HS-27A (cell line): ENCODE measurements at regions not wholly inside any gene's neighbourhood (a gene's known extent, or its start where the extent isn't known, plus 50 kb on each side); places are given as distances from the start of the nearest gene placed in this dataset.
"Not testable (repeated sequence)": the region's sequence is repeated elsewhere in the genome, so short reads cannot be mapped to it uniquely, and the experiment has no call there.

ENCODE experiments used
- DNase-seq: peaks from one replicate; pipeline ENCODE4 v3.0.0-alpha.2; 2012; ENCODE audit warnings: low read depth, missing footprints

DNA sequence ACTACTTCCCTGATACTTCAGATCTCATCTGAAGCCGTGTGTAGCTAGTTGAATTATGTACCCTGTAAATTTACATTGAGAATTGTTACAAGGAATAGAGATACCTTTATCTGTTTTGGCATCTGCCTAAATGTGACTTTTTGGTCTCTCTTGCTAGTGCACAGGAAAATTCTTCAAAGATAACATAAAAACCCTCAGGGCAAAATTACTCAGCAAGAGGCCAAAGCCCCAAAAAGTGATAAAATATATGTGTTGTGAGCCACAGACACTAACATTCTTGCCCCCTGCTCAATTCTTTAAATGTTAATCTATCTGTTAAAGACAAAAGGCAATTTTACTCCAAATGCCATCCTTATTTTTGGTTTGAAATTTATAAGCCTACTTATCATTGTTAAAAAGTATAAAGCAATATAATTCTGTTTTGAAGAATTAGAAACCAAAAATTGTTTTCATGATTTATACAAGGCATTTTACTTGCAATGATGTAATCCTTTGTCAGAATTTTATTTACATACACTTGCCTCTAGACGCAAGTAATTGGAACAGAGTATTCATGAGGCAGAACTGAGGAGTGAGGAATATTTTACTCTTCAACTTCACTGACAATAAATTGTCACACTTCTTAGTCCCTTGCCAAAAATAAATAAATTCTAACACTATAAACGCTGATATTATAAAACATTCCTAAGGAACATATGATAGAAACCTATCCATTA, 186.2 kb downstream of the EPM2A start:
- DNase-seq, result no peak

DNA sequence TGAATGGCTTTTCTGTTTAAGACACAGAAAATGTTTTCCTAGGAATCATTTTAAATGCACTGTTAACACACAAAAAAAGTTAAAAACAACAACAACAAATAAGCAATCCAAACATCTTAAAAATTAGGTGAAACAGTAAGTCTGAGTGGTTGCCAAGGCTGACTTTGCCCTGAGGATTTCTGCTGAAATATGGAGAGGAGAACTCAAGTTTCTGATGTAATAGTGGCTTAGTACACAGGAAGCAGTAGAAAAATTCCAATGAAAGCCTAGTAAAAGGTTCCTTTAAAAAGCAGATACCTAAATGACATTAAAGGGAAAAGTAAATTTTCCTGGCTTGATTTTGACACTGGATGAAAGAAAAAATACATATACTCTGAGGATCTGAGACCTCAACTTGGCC, 184.2 kb downstream of the EPM2A start:
- DNase-seq, result no peak

DNA sequence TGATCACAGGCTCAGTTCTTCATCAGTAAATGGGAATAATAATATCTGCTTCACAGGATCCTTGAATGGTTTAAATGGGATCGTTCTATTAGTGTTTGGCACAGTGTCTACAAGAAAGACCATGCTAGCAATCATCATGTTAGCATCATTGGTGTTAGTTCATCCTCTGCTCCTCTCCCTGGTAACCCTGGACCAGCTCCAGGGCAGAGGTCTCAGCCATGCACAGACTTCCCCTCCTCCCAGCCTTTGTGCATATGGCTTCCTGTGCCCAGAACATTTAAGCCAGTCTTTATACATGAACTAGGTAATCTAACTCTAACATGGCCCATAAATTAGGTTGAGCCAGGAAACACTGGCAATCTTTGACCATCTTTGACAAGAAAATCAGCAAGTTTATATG, 180.2 kb downstream of the EPM2A start:
- no peak for DNase-seq

DNA sequence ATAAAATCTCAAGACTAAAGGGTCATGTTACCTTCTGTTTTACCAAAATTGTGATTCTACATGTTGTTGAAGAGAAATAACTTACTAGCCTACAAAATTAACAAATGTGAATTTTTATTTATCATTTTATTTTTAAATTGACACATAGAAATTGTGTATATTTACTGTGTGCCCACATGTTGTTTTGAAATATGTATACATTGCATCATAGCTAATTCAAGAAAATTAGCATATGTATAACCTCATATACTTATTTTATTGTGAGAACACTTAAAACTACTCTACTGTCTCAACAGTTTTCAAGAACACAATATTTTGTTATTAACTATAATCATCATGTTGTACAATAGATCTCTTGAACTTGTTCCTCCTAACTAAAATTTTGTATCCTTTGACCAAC, 177.8 kb downstream of the EPM2A start:
- DNase-seq, result no peak

DNA sequence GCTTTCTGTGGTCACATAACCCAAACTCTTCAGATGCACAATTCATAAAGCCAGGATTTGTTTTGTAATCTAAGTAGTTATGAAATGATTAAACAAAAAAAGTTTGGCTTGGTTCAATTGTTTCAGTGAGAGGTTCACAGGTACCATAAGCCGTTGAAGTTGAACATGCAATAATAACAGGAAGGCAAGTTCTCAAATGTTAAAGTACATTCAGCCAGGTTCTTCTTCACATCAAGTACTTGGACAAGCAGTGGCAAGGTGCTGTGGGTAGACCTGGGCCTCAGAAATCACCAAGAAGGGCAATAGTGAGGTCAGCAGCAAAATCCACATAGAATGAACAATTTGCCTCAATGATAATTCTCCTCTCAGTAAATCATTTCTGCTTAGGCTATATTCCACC, 175.5 kb downstream of the EPM2A start:
- DNase-seq, result no peak

DNA sequence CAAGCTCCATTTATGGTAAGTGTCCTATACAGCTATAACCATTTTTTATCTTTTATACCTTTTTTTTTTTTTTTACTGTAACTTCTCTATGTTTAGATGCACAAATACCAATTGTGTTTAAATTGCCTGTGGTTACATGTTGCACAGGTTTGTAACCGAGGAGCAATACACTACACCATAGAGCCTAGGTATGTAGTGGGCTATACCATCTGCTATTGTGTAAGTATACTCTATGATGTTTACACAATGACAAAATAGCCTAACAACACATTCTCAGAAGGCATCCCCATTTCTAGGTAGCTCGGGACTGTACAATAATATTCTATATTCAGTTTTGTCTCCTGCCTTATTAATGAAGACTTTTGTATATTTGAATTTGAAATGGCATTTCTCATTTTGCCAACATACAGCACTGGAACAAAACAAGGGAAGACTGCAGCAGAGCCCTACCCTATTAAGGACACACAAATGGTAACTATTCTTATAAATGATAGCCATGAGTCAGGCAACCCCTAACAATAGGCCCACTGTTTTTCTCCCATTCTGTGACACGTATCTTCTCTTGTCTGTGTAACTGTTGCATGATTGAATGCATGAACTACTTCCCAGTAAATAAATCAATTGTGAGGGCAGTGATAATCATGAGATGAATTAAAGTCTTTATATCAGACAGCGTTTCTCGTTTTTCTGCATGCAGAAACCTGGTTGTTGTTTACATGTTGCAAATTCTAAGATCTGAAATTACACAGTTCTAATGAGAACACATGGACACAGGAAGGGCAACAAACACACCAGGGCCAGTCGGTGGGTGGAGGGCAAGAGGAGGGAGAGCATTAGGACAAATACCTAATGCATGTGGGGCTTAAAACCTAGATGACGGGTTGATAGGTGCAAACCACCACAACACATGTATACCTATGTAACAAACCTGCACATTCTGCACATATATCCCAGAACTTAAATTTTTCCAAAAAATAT, 173.9 kb downstream of the EPM2A start:
- DNase-seq, result no peak

DNA sequence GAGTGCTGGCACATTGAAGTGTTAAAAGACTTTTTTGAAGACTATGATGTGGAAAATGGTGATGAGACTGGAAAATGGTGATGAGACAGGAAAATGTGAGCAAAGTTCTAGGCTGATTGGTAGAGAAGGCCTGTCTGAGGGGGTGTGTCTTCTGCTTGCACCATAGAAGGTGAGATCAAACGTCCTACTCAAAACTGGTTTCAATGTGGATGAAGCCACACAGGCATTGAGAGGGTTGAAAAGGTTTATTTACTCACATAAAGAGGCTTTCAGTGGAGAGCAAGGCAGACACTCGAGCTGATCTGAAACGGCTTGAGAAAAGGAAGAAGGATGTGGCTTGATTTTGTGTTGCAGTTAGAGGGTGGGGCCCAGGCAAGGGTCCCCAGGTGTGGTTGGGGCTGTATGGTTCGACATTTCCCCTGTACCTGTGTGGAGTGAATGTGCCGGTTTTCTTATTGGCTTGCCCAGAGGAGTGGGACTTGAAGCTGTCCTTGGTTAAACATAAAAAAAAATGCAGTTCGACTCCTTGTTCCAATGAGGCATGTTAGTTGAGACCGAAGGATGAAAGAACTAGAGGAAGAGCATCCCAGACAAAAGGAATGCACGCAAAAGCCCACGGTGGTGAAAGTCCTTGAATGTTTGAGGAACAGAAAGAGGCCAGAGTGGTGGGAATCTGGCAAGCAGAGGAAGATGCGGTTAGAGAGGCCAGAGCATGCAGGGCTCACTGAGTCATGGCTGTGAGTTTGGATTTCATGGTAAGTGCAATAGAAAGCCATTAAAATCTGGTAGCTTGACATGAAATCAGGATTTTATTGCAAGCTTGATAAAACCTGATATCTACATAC, 172.3 kb downstream of the EPM2A start:
- peak; percentile 12 for DNase-seq

DNA sequence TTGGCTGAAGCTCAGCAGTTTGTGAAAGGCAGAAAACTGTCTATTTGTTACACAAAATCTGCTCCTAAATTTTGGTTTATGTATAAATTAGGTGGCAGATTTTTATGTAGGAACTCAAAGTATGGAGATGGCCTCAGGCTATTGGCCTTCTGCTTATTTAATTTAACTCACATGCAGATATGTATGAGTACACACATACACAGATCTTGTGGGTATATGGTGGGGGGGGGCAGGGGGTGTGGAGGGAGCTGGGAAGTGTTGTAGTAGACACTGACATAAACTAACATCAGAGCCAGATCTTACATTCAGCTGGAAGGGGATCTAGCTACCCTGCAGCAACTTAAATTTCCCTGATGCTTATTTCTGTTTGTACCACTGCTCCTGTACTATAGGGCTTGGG, 170.8 kb downstream of the EPM2A start:
- DNase-seq, result no peak

DNA sequence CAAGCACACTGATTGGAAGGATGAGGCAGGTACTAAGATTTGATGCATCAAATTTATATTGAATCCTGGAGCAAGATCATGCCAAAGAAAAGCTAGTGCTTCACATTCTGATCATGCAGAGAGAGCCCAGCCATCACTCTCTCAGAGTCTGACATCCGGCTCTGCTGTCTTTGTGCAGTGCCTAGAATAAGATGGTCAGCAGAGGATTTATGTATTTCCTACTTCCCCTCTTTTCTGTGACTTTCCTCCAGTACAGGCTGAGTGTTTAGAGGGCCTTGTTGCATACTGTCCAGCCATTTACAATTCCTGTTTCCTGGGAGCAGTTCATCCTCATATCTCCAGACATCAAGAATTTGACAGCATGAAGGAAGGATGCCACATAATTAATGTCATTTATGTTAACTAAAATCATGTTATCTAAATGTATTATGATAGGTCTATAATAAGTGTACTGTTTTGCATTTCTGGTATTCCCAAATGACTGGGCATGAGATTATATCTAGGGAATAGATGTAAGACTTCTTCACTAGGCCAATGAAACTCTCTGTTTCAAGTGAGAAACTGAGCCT, 167.6 kb downstream of the EPM2A start:
- no peak for DNase-seq

DNA sequence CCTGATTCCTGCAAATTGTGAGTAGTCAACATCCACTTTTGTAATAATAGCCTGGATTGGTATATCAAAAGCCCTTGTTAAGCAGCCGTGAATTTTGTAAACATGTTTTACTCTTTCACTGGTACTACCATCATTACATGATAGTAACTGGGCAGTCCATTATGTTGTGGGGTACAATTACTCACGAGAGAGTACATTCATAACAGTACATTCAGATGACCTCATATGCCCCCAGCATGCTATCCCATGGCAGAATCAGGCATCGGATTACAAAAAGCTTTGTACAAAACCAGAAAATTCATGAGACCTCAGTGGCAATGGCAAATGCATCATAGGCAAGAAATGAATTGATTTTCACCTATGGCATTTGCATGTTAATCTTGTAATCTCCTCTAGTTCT, 166.2 kb downstream of the EPM2A start:
- DNase-seq, result peak; percentile 48

DNA sequence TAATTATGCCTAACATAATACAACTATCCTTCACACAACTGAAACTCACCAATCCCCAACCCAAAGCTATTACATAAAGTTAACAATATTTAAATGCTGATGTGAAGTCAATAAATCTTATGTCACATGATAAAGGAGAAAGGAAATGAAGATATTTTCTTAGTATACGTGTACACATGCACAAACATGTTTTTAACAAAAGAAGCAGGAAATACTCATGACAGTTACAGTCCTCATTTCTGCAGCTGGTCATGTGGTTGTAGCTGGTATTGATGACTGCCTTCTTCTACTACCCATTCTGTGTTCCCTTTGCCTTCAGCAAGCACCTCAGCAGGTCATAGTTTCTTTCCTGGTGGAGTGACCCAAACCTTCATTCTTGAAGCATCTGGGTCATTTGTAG, 165.0 kb downstream of the EPM2A start:
- DNase-seq, result not testable (repeated sequence)

DNA sequence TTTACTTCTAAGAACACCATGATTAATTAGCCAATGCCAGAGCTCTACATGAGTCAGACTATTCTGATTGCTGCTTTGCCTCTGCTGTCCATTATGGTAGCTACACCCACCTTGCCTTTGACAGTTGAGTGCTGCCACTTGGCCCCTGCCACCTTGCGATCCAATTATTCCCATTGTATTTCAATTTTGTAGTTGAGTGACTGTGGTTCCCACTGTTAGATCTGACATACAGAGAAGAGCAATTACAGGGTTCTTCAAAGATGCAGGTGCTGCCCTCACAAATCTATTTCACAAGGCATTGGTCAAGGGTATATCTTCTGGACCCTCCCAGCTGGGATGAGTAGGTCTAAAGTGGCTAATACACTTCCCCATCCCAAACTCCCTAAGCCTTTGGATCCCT, 161.1 kb downstream of the EPM2A start:
- not testable (repeated sequence) for DNase-seq
